HCT116 (cell line): ENCODE measurements at regions not wholly inside any gene's neighbourhood (a gene's known extent, or its start where the extent isn't known, plus 50 kb on each side); places are given as distances from the start of the nearest gene placed in this dataset.

Experiments used
- ATAC-seq: fragments of 200-7000 bp; cut with Tn5 transposase; 2 replicates; pipeline ENCODE4 v1.9.1; 2020; ENCODE audit warnings: mild to moderate bottlenecking, moderate library complexity
- BruUV-seq: library from RNA; stranded (reverse); fragments of 400-500 nt; replicated peaks from 2 replicates; lab custom pipeline; 2021; lab: Mats Ljungman, UMichigan
- CTCF ChIA-PET: fragments of 300-600 bp; sonication (Branson Sonifier 250); formaldehyde crosslinking; loops from one replicate; lab custom pipeline; 2021; ENCODE audit warnings: antibody characterized with exemption; lab: Charles Lee
- POLR2A ChIA-PET: fragments of 300-600, 350-600 bp; sonication (Branson Sonifier 250); formaldehyde crosslinking; loops from one replicate; lab custom pipeline; 2021; ENCODE audit warnings: antibody characterized with exemption; lab: Charles Lee
- RAD21 ChIA-PET, 2 experiments: fragments of 300-600 bp; sonication (Branson Sonifier 250); formaldehyde crosslinking; loops; one replicate each; lab custom pipeline; 2023; ENCODE audit warnings: low total read pairs in 2 of 2; ENCODE audit not compliant: uncharacterized antibody in 2 of 2, unreplicated experiment in 2 of 2, low non-redundant PET in 1 of 2; lab: Charles Lee
- DNase-seq: peaks from one replicate; pipeline ENCODE4 v3.0.0-alpha.2; 2010; ENCODE audit warnings: low read depth, low spot score
- H2AFZ ChIP-seq: fragments of 200-600 bp; shearing (Covaris generic), sonication (generic); 2 replicates; pipeline ENCODE4 v1.6.1; 2017; ENCODE audit warnings: low read depth, mixed run types, mixed read lengths, antibody characterized with exemption, low read length; ENCODE audit not compliant: poor library complexity, severe bottlenecking
- H3K27ac ChIP-seq: 2 replicates; pipeline ENCODE4 v1.5.1; 2012; ENCODE audit warnings: low read depth, low read length
- H3K27me3 ChIP-seq: fragments of 200-600 bp; sonication (generic); 2 replicates; pipeline ENCODE4 v1.6.1; 2016; ENCODE audit warnings: mixed run types, low read length, mixed read lengths; ENCODE audit not compliant: insufficient read depth
- H3K36me3 ChIP-seq, 2 experiments: fragments of 200-500 bp in 1 of 2; fragments of 200-600 bp in 1 of 2; sonication (Bioruptor generic) in 1 of 2; sonication (generic) in 1 of 2; 2 replicates each; pipeline versions ENCODE4 v1.5.1 to v1.6.1; 2014 to 2016; ENCODE audit warnings: low read length in 2 of 2, inconsistent platforms in 1 of 2, mixed read lengths in 1 of 2, mixed run types in 1 of 2; ENCODE audit not compliant: insufficient read depth in 2 of 2, control insufficient read depth in 1 of 2
- H3K4me1 ChIP-seq, 2 experiments: fragments of 200-600 bp in 1 of 2; sonication (generic) in 1 of 2; 2 replicates each; pipeline versions ENCODE4 v1.5.1 to v1.6.1; 2012 to 2017; ENCODE audit warnings: low read length in 2 of 2, inconsistent platforms in 1 of 2, mild to moderate bottlenecking in 1 of 2, mixed read lengths in 1 of 2, mixed run types in 1 of 2, moderate library complexity in 1 of 2; ENCODE audit not compliant: insufficient read depth in 2 of 2, control insufficient read depth in 1 of 2
- H3K4me2 ChIP-seq: fragments of 200-600 bp; sonication (generic); 2 replicates; pipeline ENCODE4 v1.6.1; 2017; ENCODE audit warnings: mixed run types, low read length, mixed read lengths
- H3K4me3 ChIP-seq, 2 experiments: fragments of 200-600 bp in 1 of 2; sonication (generic) in 1 of 2; replicated peaks in 1 of 2; 2 replicates each; pipeline ENCODE4 v1.5.1; 2011 to 2016; ENCODE audit warnings: low read length in 2 of 2, control low read depth in 1 of 2, low read depth in 1 of 2, mild to moderate bottlenecking in 1 of 2, mixed read lengths in 1 of 2, mixed run types in 1 of 2
- H3K79me2 ChIP-seq: fragments of 200-600 bp; sonication (generic); 2 replicates; pipeline ENCODE4 v1.6.1; 2017; ENCODE audit warnings: mild to moderate bottlenecking, mixed run types, low read length, moderate library complexity, mixed read lengths; ENCODE audit not compliant: insufficient read depth
- H3K9ac ChIP-seq: fragments of 200-600 bp; sonication (generic); 2 replicates; pipeline ENCODE4 v1.6.1; 2016; ENCODE audit warnings: low read length, mixed read lengths
- H3K9me2 ChIP-seq: fragments of 200-600 bp; sonication (generic), shearing (Covaris generic); 2 replicates; pipeline ENCODE4 v1.6.1; 2017; ENCODE audit warnings: mixed run types, mild to moderate bottlenecking, moderate library complexity; ENCODE audit not compliant: insufficient read depth
- H3K9me3 ChIP-seq, 2 experiments: fragments of 200-500 bp in 1 of 2; fragments of 200-600 bp in 1 of 2; sonication (Bioruptor generic) in 1 of 2; sonication (generic) in 1 of 2; 2 replicates each; pipeline ENCODE4 v1.6.1; 2014 to 2017; ENCODE audit warnings: low read length in 2 of 2, mixed read lengths in 2 of 2, inconsistent platforms in 1 of 2, low read depth in 1 of 2, mild to moderate bottlenecking in 1 of 2, mixed run types in 1 of 2, moderate library complexity in 1 of 2; ENCODE audit not compliant: control insufficient read depth in 1 of 2, insufficient read depth in 1 of 2
- H4K20me1 ChIP-seq: fragments of 200-600 bp; sonication (generic), shearing (Covaris generic); 2 replicates; pipeline ENCODE4 v1.6.1; 2017; ENCODE audit warnings: mixed run types, mild to moderate bottlenecking, moderate library complexity; ENCODE audit not compliant: insufficient read depth
- ATF3 ChIP-seq: IDR thresholded peaks from 2 replicates; pipeline ENCODE4 v1.6.1; 2012
- CBX3 ChIP-seq: IDR thresholded peaks from 2 replicates; pipeline ENCODE4 v1.6.1; 2012; ENCODE audit warnings: low read depth
- CEBPB ChIP-seq: IDR thresholded peaks from 2 replicates; pipeline ENCODE4 v1.6.1; 2012; ENCODE audit warnings: low read depth
- EGR1 ChIP-seq: IDR thresholded peaks from 2 replicates; pipeline ENCODE4 v1.6.1; 2012; ENCODE audit warnings: low read depth
- EZH2 ChIP-seq: fragments of 200-600 bp; sonication (generic); IDR thresholded peaks from 2 replicates; pipeline ENCODE4 v1.6.1; 2017; ENCODE audit warnings: antibody characterized with exemption, mixed run types
- EZH2phosphoT487 ChIP-seq: fragments of 200-600 bp; IDR thresholded peaks from 2 replicates; pipeline ENCODE4 v1.6.1; 2018; ENCODE audit warnings: antibody characterized with exemption, borderline replicate concordance
- JUND ChIP-seq: IDR thresholded peaks from 2 replicates; pipeline ENCODE4 v1.6.1; 2012
- REST ChIP-seq: IDR thresholded peaks from 2 replicates; pipeline ENCODE4 v1.6.1; 2012; ENCODE audit warnings: low read depth
- SRF ChIP-seq: IDR thresholded peaks from 2 replicates; pipeline ENCODE4 v1.6.1; 2012; ENCODE audit warnings: low read depth
- YY1 ChIP-seq: IDR thresholded peaks from 2 replicates; pipeline ENCODE4 v1.6.1; 2011; ENCODE audit warnings: low read length, low read depth, moderate library complexity, mild to moderate bottlenecking; ENCODE audit not compliant: insufficient replicate concordance; ENCODE audit errors: extremely low read depth
- ZFX ChIP-seq: fragments of 450-650 bp; IDR thresholded peaks from 2 replicates; pipeline ENCODE4 v1.6.1; 2017
- intact Hi-C: fragments of 100-400 bp; cut with micrococcal nuclease; formaldehyde crosslinking; loops from 2 replicates; pipeline ENCODE4 v1.10.0; 2022

- CTCF ChIA-PET, result no interaction called here
- H3K27ac ChIP-seq, result no peak overlapping the region
- POLR2A ChIA-PET, result no interaction called here
- no peaks in the 10 kb centered on the region for H3K4me1 ChIP-seq
- no peaks in the 10 kb centered on the region for H3K36me3 ChIP-seq
- intact Hi-C loops, result no loop called here
- H3K27me3 ChIP-seq, result no peaks in the 10 kb centered on the region
- H3K4me3 ChIP-seq, result no peak overlapping the region
- BruUV-seq, result no TSS peak
- ATAC-seq, result no peak
- DNase-seq, result no peak
- H3K9ac ChIP-seq, result no peak overlapping the region
- no peak overlapping the region for H2AFZ ChIP-seq
- TF ChIP-seq REST (no peak), EZH2phosphoT487 (no peak), ATF3 (no peak), EGR1 (no peak), EZH2 (no peak), CEBPB (no peak), ZFX (no peak), YY1 (no peak), SRF (no peak), JUND (no peak), CBX3 (no peak)
- TF ChIP-seq, all 23 proteins: peak for 0
- H4K20me1 ChIP-seq, result no peaks in the 10 kb centered on the region; the same call in 1 of the 2 replicates
- no peaks in the 10 kb centered on the region; a peak in 1 of 4 replicates for H3K9me3 ChIP-seq
- RAD21 ChIA-PET, result no interaction called here
- no peak overlapping the region for H3K4me2 ChIP-seq
- H3K9me2 ChIP-seq, result no peaks in the 10 kb centered on the region
- H3K79me2 ChIP-seq, result no peaks in the 10 kb centered on the region
Observed at GRCh38 chr13:80924596-80924995, 583.7 kb upstream of the SPRY2 start.
